BLaER1 (cell line): ENCODE measurements at regions not wholly inside any gene's neighbourhood (a gene's known extent, or its start where the extent isn't known, plus 50 kb on each side); places are given as distances from the start of the nearest gene placed in this dataset.

Experiments used
- H3K27ac ChIP-seq: shearing (Covaris generic); formaldehyde crosslinking; 2 replicates; pipeline ENCODE4 v1.8.1; 2022
- H3K27me3 ChIP-seq: shearing (Covaris generic); formaldehyde crosslinking; 2 replicates; pipeline ENCODE4 v1.8.1; 2022
- H3K36me3 ChIP-seq: shearing (Covaris generic); formaldehyde crosslinking; 2 replicates; pipeline ENCODE4 v1.8.1; 2022
- H3K4me1 ChIP-seq: shearing (Covaris generic); formaldehyde crosslinking; 2 replicates; pipeline ENCODE4 v1.8.1; 2022
- H3K4me2 ChIP-seq: shearing (Covaris generic); formaldehyde crosslinking; 2 replicates; pipeline ENCODE4 v1.8.1; 2022
- H3K4me3 ChIP-seq: shearing (Covaris generic); formaldehyde crosslinking; 2 replicates; pipeline ENCODE4 v1.8.1; 2022
- H3K9ac ChIP-seq: shearing (Covaris generic); formaldehyde crosslinking; 2 replicates; pipeline ENCODE4 v1.8.1; 2022
- H3K9me3 ChIP-seq: shearing (Covaris generic); formaldehyde crosslinking; 2 replicates; pipeline ENCODE4 v1.8.1; 2022
- H4K20me1 ChIP-seq: shearing (Covaris generic); formaldehyde crosslinking; 2 replicates; pipeline ENCODE4 v1.8.1; 2022
- Cebpa-rat ChIP-seq: shearing (Covaris generic); IDR thresholded peaks from 2 replicates; pipeline ENCODE4 v1.8.1; 2022

DNA sequence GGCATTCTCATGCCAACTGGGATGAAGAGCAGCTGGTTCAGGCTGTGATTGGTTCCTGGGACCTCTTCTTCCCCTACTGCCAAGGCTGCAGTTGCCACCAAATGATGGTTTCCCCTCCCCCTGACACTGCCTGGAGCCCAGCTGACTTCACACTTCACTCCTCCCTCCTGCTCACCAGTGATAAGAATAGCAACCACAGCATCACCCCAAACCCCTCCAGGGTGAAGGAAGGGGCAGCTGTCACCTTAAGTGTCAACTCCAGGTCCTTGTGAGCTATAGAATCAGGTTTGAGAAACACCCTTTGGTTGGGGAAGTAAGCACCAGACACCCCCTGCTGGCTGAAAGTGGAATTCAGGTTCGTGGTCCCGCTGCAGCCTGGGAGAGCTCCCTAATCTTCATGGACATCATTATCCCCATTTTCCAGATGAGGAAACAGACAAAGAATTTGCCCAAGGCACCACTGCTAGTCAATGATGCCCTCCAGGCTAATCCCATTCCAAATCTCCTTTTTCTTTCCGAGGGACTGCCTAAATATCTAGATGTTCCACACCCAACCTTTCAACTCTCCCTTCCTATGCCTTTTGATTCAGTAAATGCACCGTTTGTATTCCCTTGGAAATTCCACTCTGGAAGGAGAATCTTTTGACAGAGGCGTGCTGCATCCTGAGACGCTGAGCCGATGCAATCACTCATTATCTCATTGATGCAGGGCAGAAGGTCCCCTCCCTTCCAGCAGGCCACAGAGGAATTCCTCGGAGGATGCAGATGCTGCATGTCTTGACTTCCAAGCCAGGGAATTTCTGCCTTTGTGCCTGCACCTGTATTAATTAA, 50.6 kb upstream of the UQCRFS1 start:
- Histone ChIP-seq H3K27ac (no peak overlapping the region), H4K20me1 (no peaks in the 10 kb centered on the region), H3K27me3 (no peaks in the 10 kb centered on the region), H3K9ac (no peak overlapping the region), H3K36me3 (no peaks in the 10 kb centered on the region), H3K4me3 (no peak overlapping the region), H3K4me1 (no peaks in the 10 kb centered on the region), H3K9me3 (no peaks in the 10 kb centered on the region), H3K4me2 (no peak overlapping the region)
- TF ChIP-seq Cebpa-rat, result no peak

GRCh38 chr19:29264897-29265296, 51.9 kb upstream of the UQCRFS1 start:
- no peaks in the 10 kb centered on the region for H3K27me3 ChIP-seq
- no peak overlapping the region for H3K27ac ChIP-seq
- TF ChIP-seq Cebpa-rat, result no peak
- no peaks in the 10 kb centered on the region for H3K4me1 ChIP-seq
- no peaks in the 10 kb centered on the region for H3K9me3 ChIP-seq
- H3K4me2 ChIP-seq, result no peak overlapping the region
- no peaks in the 10 kb centered on the region for H4K20me1 ChIP-seq
- H3K36me3 ChIP-seq, result no peaks in the 10 kb centered on the region
- H3K4me3 ChIP-seq, result no peak overlapping the region
- H3K9ac ChIP-seq, result no peak overlapping the region

DNA sequence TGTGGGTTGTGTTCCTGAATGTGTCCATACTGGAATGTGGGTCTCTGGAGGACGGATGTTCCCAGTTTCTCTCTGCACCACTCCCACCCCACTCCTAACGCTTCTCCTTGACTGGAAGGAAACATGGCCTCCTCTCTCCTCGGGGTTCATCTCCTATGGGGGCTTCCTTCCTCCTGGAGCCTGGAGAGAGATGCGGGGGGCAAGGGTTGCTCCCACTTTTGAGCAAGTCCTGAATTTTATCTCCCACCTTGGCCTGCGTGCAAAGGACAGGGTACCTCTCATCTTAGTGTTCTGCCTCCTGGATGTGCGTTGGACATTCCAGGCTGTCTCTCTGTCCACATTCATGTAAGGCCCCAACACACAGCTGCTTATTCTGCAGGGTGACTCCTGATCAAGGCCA, 52.5 kb upstream of the UQCRFS1 start:
- Histone ChIP-seq H3K9me3 (no peaks in the 10 kb centered on the region), H3K4me3 (no peak overlapping the region), H3K36me3 (no peaks in the 10 kb centered on the region), H3K27me3 (no peaks in the 10 kb centered on the region), H3K27ac (no peak overlapping the region), H3K9ac (no peak overlapping the region), H4K20me1 (no peaks in the 10 kb centered on the region), H3K4me2 (no peak overlapping the region), H3K4me1 (no peaks in the 10 kb centered on the region)
- no peak for TF ChIP-seq Cebpa-rat

GRCh38 chr19:29266001-29266400, 53.0 kb upstream of the UQCRFS1 start:
- no peaks in the 10 kb centered on the region for H3K36me3 ChIP-seq
- no peak overlapping the region for H3K9ac ChIP-seq
- H3K27ac ChIP-seq, result no peak overlapping the region
- TF ChIP-seq Cebpa-rat, result no peak
- no peaks in the 10 kb centered on the region for H4K20me1 ChIP-seq
- H3K4me2 ChIP-seq, result no peak overlapping the region
- H3K27me3 ChIP-seq, result no peaks in the 10 kb centered on the region
- no peaks in the 10 kb centered on the region for H3K4me1 ChIP-seq
- no peak overlapping the region for H3K4me3 ChIP-seq
- peaks cover 1% of the 10 kb centered on the region; the same call in 1 of the 2 replicates for H3K9me3 ChIP-seq

DNA sequence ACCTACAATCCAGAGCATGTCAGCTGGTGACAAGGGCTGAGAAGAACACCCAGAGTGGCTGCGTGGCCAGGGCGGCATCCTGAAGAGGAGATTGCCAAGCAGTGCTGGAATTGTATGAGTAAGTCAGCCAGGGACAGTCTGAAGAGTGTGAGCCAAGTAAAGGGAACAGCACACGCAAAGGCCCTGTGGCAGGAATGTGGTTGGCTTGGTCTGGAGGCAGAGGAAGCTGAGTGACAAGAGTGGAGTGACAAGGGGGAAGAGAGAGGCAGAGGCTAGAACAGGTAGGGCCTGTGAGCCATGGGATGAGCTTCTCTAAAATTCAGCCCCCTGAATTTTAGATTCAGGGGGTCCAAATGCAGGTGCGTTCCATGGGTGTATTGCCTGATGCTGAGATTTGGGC, 53.7 kb upstream of the UQCRFS1 start:
- no peaks in the 10 kb centered on the region for H3K36me3 ChIP-seq
- peaks cover 3% of the 10 kb centered on the region; the same call in 1 of the 2 replicates for H3K9me3 ChIP-seq
- H3K4me3 ChIP-seq, result no peak overlapping the region
- H3K4me1 ChIP-seq, result no peaks in the 10 kb centered on the region
- no peaks in the 10 kb centered on the region for H3K27me3 ChIP-seq
- no peak overlapping the region for H3K4me2 ChIP-seq
- H3K9ac ChIP-seq, result no peak overlapping the region
- H4K20me1 ChIP-seq, result no peaks in the 10 kb centered on the region
- H3K27ac ChIP-seq, result no peak overlapping the region
- TF ChIP-seq Cebpa-rat, result no peak

GRCh38 chr19:29267701-29268100, 54.8 kb upstream of the UQCRFS1 start:
- Histone ChIP-seq H3K4me1 (no peaks in the 10 kb centered on the region), H3K9ac (no peak overlapping the region), H3K9me3 (peaks cover 3% of the 10 kb centered on the region; the same call in 1 of the 2 replicates), H3K27me3 (no peaks in the 10 kb centered on the region), H3K4me2 (no peak overlapping the region), H3K27ac (no peak overlapping the region), H4K20me1 (no peaks in the 10 kb centered on the region), H3K36me3 (no peaks in the 10 kb centered on the region), H3K4me3 (no peak overlapping the region)
- no peak for TF ChIP-seq Cebpa-rat

DNA sequence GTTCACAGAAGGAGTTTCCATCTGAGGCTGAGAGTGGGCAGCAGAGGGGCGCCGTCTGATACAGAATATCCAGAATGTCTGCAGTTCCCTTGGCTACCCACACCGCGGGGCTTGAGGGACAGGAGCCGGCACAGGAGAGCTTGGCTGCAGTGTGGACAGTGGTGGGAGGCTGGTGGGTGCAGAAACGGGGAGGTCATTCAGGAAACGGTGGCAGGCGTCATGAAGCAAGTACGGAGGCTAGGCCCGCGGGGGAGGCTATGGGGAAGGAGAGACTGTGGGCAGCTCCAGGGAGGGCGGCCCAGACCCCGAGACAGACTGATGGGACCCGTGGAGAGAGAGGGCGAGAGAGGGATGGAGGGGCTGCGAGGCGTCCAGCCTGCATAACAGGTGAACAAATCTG, 55.2 kb upstream of the UQCRFS1 start:
- TF ChIP-seq Cebpa-rat, result no peak
- Histone ChIP-seq H3K4me3 (no peak overlapping the region), H3K36me3 (no peaks in the 10 kb centered on the region), H3K27me3 (no peaks in the 10 kb centered on the region), H4K20me1 (no peaks in the 10 kb centered on the region), H3K9me3 (peaks cover 3% of the 10 kb centered on the region; the same call in 1 of the 2 replicates), H3K4me2 (no peak overlapping the region), H3K9ac (no peak overlapping the region), H3K27ac (no peak overlapping the region), H3K4me1 (no peaks in the 10 kb centered on the region)

DNA sequence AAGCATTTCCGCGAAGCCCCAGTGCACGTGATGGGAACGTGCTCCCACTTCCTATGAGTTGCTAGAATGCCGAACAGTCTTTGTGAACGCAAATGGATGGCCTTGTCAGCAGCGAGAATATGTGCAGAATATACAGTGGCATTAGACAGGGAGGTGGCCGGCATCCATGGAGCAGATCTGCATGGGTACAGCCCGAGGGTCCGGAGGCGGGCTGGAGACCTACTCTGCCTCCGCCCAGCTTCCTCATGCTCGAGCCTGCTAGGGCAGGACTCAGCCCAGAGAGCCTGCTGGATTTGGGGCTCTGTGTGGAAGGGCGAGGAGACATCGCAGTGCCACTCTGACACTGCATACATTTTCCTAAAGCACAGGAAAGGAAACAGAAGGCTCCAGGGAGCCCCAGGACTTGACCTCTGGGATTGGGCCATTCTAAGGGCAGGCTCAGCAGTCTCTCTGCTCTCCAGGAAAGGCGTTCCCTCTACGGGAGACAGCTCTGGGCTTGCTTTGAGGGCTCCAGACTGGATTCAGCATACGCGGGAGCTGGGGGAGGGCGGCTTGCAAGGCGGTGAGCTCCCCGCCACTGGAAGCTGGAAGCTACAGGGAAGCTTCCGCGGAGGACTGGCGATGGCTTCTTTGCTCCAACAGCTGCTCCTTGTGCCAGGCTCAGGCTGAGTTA, 55.9 kb upstream of the UQCRFS1 start:
- H3K36me3 ChIP-seq, result no peaks in the 10 kb centered on the region
- no peak overlapping the region for H3K4me2 ChIP-seq
- H4K20me1 ChIP-seq, result no peaks in the 10 kb centered on the region
- no peak overlapping the region for H3K4me3 ChIP-seq
- no peak for TF ChIP-seq Cebpa-rat
- peaks cover 3% of the 10 kb centered on the region; the same call in 1 of the 2 replicates for H3K9me3 ChIP-seq
- H3K27me3 ChIP-seq, result no peaks in the 10 kb centered on the region
- no peak overlapping the region for H3K9ac ChIP-seq
- no peak overlapping the region for H3K27ac ChIP-seq
- no peaks in the 10 kb centered on the region for H3K4me1 ChIP-seq

DNA sequence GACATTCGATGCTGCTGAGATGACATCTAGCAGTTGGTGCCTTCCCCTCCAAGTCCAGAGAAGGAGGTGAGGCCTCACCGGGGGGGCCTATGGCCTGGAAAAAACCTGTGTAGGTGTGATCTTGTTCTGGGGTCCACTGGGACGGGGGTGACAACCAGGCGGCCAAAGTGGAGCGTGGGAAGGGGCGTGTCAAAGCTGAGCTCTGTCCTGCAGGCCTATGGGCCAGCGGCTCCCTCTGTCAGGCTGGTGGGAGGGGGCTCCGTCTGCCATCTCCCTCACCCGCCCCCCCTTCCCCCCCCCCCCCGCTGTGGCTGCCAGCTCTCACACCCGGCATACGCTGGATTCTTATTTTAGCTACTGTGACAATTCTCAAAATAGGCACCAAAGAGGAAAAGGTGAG, 56.7 kb upstream of the UQCRFS1 start:
- peaks cover 3% of the 10 kb centered on the region; the same call in 1 of the 2 replicates for H3K9me3 ChIP-seq
- no peaks in the 10 kb centered on the region for H3K4me1 ChIP-seq
- H3K36me3 ChIP-seq, result no peaks in the 10 kb centered on the region
- no peaks in the 10 kb centered on the region for H4K20me1 ChIP-seq
- no peak for TF ChIP-seq Cebpa-rat
- H3K27me3 ChIP-seq, result no peaks in the 10 kb centered on the region
- H3K9ac ChIP-seq, result no peak overlapping the region
- H3K4me2 ChIP-seq, result no peak overlapping the region
- no peak overlapping the region for H3K4me3 ChIP-seq
- no peak overlapping the region for H3K27ac ChIP-seq

DNA sequence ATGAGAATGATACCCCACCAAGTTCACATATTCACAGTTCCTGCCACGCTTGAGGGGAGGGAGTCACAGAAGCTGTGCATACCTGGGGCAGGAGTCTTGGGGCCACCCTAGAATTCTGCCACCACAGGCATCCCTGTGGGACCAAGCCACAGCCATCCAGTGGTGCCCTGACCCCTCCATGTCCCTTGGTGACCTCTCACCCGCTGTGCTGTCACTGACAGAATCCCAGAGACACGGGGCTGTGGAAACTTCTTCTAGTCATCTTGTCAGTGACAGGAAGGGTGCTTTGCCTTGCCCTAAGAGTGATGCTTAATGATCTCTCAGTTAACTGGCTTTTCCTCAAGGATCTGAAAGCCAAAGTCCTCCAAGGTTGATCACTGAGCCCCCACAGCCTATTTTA, 58.4 kb upstream of the UQCRFS1 start:
- no peaks in the 10 kb centered on the region for H3K4me1 ChIP-seq
- H3K9ac ChIP-seq, result no peak overlapping the region
- H3K4me2 ChIP-seq, result no peak overlapping the region
- H3K27ac ChIP-seq, result no peak overlapping the region
- H3K27me3 ChIP-seq, result no peaks in the 10 kb centered on the region
- no peaks in the 10 kb centered on the region for H3K36me3 ChIP-seq
- no peak overlapping the region for H3K4me3 ChIP-seq
- no peaks in the 10 kb centered on the region for H4K20me1 ChIP-seq
- H3K9me3 ChIP-seq, result peaks cover 3% of the 10 kb centered on the region; the same call in 1 of the 2 replicates
- TF ChIP-seq Cebpa-rat, result no peak
